K562 (cell line): ENCODE measurements at regions not wholly inside any gene's neighbourhood (a gene's known extent, or its start where the extent isn't known, plus 50 kb on each side); places are given as distances from the start of the nearest gene placed in this dataset.

Source experiments
- BHLHE40 ChIP-seq: IDR thresholded peaks from 2 replicates; pipeline ENCODE4 v1.6.1; 2011; ENCODE audit warnings: low read length, improper control_type of control experiment
- CBX8 ChIP-seq: fragments of 200-600 bp; sonication (generic); IDR thresholded peaks from 2 replicates; pipeline ENCODE4 v1.6.1; 2012; ENCODE audit warnings: borderline replicate concordance, mixed run types, low read depth, mild to moderate bottlenecking, moderate library complexity, mixed read lengths, low read length, control low read depth, inconsistent platforms; ENCODE audit not compliant: poor library complexity, severe bottlenecking; ENCODE audit errors: extremely low read depth
- CTCF ChIP-seq, 3 experiments: IDR thresholded peaks in 2 of 3; conservative IDR thresholded peaks in 1 of 3; 2 replicates each; pipeline ENCODE4 v1.5.1; 2011 to 2012; ENCODE audit warnings: low read length in 3 of 3, mild to moderate bottlenecking in 3 of 3, control low read depth in 2 of 3, improper control_type of control experiment in 1 of 3, inconsistent platforms in 1 of 3, low read depth in 1 of 3, mixed read lengths in 1 of 3, moderate library complexity in 1 of 3; ENCODE audit not compliant: insufficient read depth in 2 of 3
- CTCFL ChIP-seq: IDR thresholded peaks from 2 replicates; pipeline ENCODE4 v1.6.1; 2011; ENCODE audit warnings: borderline replicate concordance, low read depth, mild to moderate bottlenecking, moderate library complexity, low read length; ENCODE audit not compliant: insufficient read depth, poor library complexity, severe bottlenecking
- CXXC5 ChIP-seq: fragments of 250-450 bp; sonication (Bioruptor Pico); IDR thresholded peaks from 2 replicates; pipeline ENCODE4 v1.8.0; 2022; ENCODE audit warnings: inconsistent platforms, mild to moderate bottlenecking, moderate library complexity
- ELF4 ChIP-seq: fragments of 450-650 bp; formaldehyde crosslinking; IDR thresholded peaks from 2 replicates; pipeline ENCODE4 v1.4.0; 2022; ENCODE audit warnings: missing genetic modification characterization
- LEF1 ChIP-seq: fragments of 450-650 bp; IDR thresholded peaks from 2 replicates; pipeline ENCODE4 v1.6.1; 2016; ENCODE audit warnings: mild to moderate bottlenecking
- MAFK ChIP-seq: IDR thresholded peaks from 2 replicates; pipeline ENCODE4 v1.6.1; 2011; ENCODE audit warnings: low read length, improper control_type of control experiment
- MAZ ChIP-seq, 2 experiments: fragments of 450-650 bp in 1 of 2; sonication (generic) in 1 of 2; formaldehyde crosslinking; IDR thresholded peaks in 1 of 2; conservative IDR thresholded peaks in 1 of 2; 2 replicates each; pipeline versions ENCODE4 v1.4.0 to v1.5.0; 2020; ENCODE audit warnings: mild to moderate bottlenecking in 1 of 2, missing genetic modification reagents in 1 of 2
- MITF ChIP-seq: IDR thresholded peaks from 2 replicates; pipeline ENCODE4 v1.6.1; 2014; ENCODE audit warnings: antibody characterized with exemption
- TAF1 ChIP-seq: IDR thresholded peaks from 2 replicates; pipeline ENCODE4 v1.6.1; 2011; ENCODE audit warnings: mild to moderate bottlenecking, low read length, moderate library complexity; ENCODE audit not compliant: insufficient read depth, control insufficient read depth, severe bottlenecking; ENCODE audit errors: extremely low read depth
- ZBED1 ChIP-seq: IDR thresholded peaks from 2 replicates; pipeline ENCODE4 v1.6.1; 2014
- ZNF398 ChIP-seq: fragments of 250-450 bp; sonication (Bioruptor Pico); IDR thresholded peaks from 2 replicates; pipeline ENCODE4 v1.8.0; 2021; ENCODE audit warnings: moderate library complexity, mild to moderate bottlenecking, inconsistent platforms

- TF ChIP-seq MAFK, result no peak
- TF ChIP-seq CTCFL, result no peak
- TF ChIP-seq ELF4 (CRISPR knock-in tag), result no peak
- TF ChIP-seq LEF1, result no peak
- TF ChIP-seq TAF1, result no peak
- TF ChIP-seq CXXC5 (CRISPR knock-in tag), result no peak
- TF ChIP-seq ZNF398 (CRISPR knock-in tag), result no peak
- no peak for TF ChIP-seq BHLHE40
- no peak for TF ChIP-seq CTCF (IDR thresholded peaks at IDR 0.05 in 2 of 3, conservative IDR thresholded peaks at IDR 0.05 in 1 of 3; ENCODE audit: insufficient read depth in 2 of 3, low read depth in 1 of 3, low read length in 3 of 3)
- TF ChIP-seq CBX8, result no peak
- no peak for TF ChIP-seq ZBED1
- no peak for TF ChIP-seq MITF
- no peak for TF ChIP-seq MAZ (CRISPR knock-in tag; conservative IDR thresholded peaks at IDR 0.05 in 1 of 2, IDR thresholded peaks at IDR 0.05 in 1 of 2)
Observed at GRCh38 chr17:68784431-68784830, 170.8 kb downstream of the ABCA8 start.
